Type B pancreatic cell (in vitro differentiated cells): ENCODE measurements at regions not wholly inside any gene's neighbourhood (a gene's known extent, or its start where the extent isn't known, plus 50 kb on each side); places are given as distances from the start of the nearest gene placed in this dataset.

Experiments
- DNase-seq: peaks from one replicate; pipeline ENCODE4 v3.0.0; 2021; ENCODE audit warnings: mixed read lengths; ENCODE audit not compliant: unreplicated experiment; ENCODE audit errors: extremely low spot score
- H3K27ac Mint-ChIP-seq: 2 replicates; pipeline ENCODE4 v1.8.0; 2021; ENCODE audit warnings: mild to moderate bottlenecking, mixed read lengths
- H3K27me3 Mint-ChIP-seq: 2 replicates; pipeline ENCODE4 v1.8.0; 2021; ENCODE audit warnings: mixed read lengths
- H3K36me3 Mint-ChIP-seq: 2 replicates; pipeline ENCODE4 v1.8.0; 2021; ENCODE audit warnings: mixed read lengths
- H3K4me1 Mint-ChIP-seq: one replicate; pipeline ENCODE4 v1.8.0; 2021; ENCODE audit warnings: mixed read lengths; ENCODE audit not compliant: unreplicated experiment
- H3K4me3 Mint-ChIP-seq: 2 replicates; pipeline ENCODE4 v1.8.0; 2021; ENCODE audit warnings: mild to moderate bottlenecking, mixed read lengths
- H3K9me3 Mint-ChIP-seq: 2 replicates; pipeline ENCODE4 v1.8.0; 2021; ENCODE audit warnings: mixed read lengths
- CTCF ChIP-seq: fragments of 200-600 bp; sonication (generic); conservative IDR thresholded peaks from 2 replicates; pipeline ENCODE4 v1.5.0; 2021; ENCODE audit warnings: antibody characterized with exemption, mild to moderate bottlenecking

GRCh38 chr13:64377606-64378005 is 2852.5 kb downstream of the PCDH9 start:
- Mint-ChIP-seq H3K4me3 (no peak overlapping the region), H3K27ac (no peak overlapping the region), H3K27me3 (no peaks in the 10 kb centered on the region), H3K4me1 (no peaks in the 10 kb centered on the region), H3K36me3 (peaks cover 4% of the 10 kb centered on the region), H3K9me3 (peaks cover 5% of the 10 kb centered on the region)
- TF ChIP-seq CTCF, result no peak
- no peak for DNase-seq

- Mint-ChIP-seq H3K4me3 (no peak overlapping the region), H3K9me3 (peaks cover 12% of the 10 kb centered on the region), H3K36me3 (peaks cover 4% of the 10 kb centered on the region), H3K27me3 (no peaks in the 10 kb centered on the region), H3K4me1 (no peaks in the 10 kb centered on the region), H3K27ac (no peak overlapping the region)
- no peak for DNase-seq
- TF ChIP-seq CTCF, result no peak
Measured at GRCh38 chr13:64371461-64371860, 2858.7 kb downstream of the PCDH9 start.

- Mint-ChIP-seq H3K27me3 (no peaks in the 10 kb centered on the region), H3K36me3 (peaks cover 4% of the 10 kb centered on the region)
- TF ChIP-seq CTCF, result no peak
Measured at GRCh38 chr13:64371045-64371444, 2859.1 kb downstream of the PCDH9 start.

GRCh38 chr13:64369121-64369520 is 2861.0 kb downstream of the PCDH9 start:
- Mint-ChIP-seq H3K27me3 (no peaks in the 10 kb centered on the region), H3K4me1 (no peaks in the 10 kb centered on the region), H3K27ac (no peak overlapping the region), H3K9me3 (peaks cover 15% of the 10 kb centered on the region), H3K4me3 (no peak overlapping the region), H3K36me3 (peaks cover 3% of the 10 kb centered on the region)
- no peak for DNase-seq
- no peak for TF ChIP-seq CTCF

More at GRCh38 chr13:64371045-64371444, 2859.1 kb downstream of the PCDH9 start:
- no peak for DNase-seq
- Mint-ChIP-seq H3K27ac (no peak overlapping the region), H3K4me1 (no peaks in the 10 kb centered on the region), H3K4me3 (no peak overlapping the region), H3K9me3 (peaks cover 16% of the 10 kb centered on the region)

- H3K36me3 Mint-ChIP-seq, result no peaks in the 10 kb centered on the region
- TF ChIP-seq CTCF, result no peak
- DNase-seq, result no peak
- no peak overlapping the region for H3K27ac Mint-ChIP-seq
- no peaks in the 10 kb centered on the region for H3K27me3 Mint-ChIP-seq
- H3K4me3 Mint-ChIP-seq, result no peak overlapping the region
- H3K4me1 Mint-ChIP-seq, result no peaks in the 10 kb centered on the region
- peaks cover 16% of the 10 kb centered on the region for H3K9me3 Mint-ChIP-seq
Measured at GRCh38 chr13:64362564-64362963, 2867.6 kb downstream of the PCDH9 start.

GRCh38 chr13:64347664-64348063 is 2882.5 kb downstream of the PCDH9 start:
- TF ChIP-seq CTCF, result no peak
- Mint-ChIP-seq H3K27ac (no peak overlapping the region), H3K4me1 (peaks cover 4% of the 10 kb centered on the region), H3K27me3 (no peaks in the 10 kb centered on the region), H3K9me3 (no peaks in the 10 kb centered on the region), H3K4me3 (no peak overlapping the region), H3K36me3 (no peaks in the 10 kb centered on the region)
- DNase-seq, result no peak
